ENCODE measurements at regions not wholly inside any gene's neighbourhood (a gene's known extent, or its start where the extent isn't known, plus 50 kb on each side); places are given as distances from the start of the nearest gene placed in this dataset.

DNA sequence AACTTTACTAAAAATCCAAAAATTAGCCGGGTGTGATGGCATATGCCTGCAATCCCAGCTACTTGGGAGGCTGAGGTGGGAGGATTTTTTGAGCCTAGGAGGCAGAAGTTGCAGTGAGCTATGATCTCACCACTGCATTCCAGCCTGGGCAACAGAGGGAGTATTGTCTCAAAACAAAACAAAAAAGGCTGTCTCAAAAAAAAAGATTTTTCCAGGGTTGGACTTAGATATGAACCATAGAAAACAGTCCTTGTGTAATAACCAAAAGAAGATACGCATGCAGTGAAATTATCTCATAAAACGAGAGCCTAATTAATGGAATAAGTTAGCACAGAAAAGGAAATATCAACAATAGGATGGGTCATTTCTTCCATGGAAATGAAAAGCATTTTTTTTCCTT is 320.4 kb upstream of the RASGRP1 start (continued):
- TF ChIP-seq SP1 (IDR thresholded peaks at IDR 0.05; ENCODE audit: low read depth, low read length) (no peak), CBX5 (IDR thresholded peaks at IDR 0.05; ENCODE audit: low read depth, low read length) (no peak), RAD21 (IDR thresholded peaks at IDR 0.05 in 1 of 2, conservative IDR thresholded peaks at IDR 0.05 in 1 of 2; ENCODE audit: low read depth in 2 of 2, low read length in 2 of 2) (no peak)
